HG02852 (cell line): ENCODE measurements at regions not wholly inside any gene's neighbourhood (a gene's known extent, or its start where the extent isn't known, plus 50 kb on each side); places are given as distances from the start of the nearest gene placed in this dataset.
"Not testable (repeated sequence)": the region's sequence is repeated elsewhere in the genome, so short reads cannot be mapped to it uniquely, and the experiment has no call there.

Source experiments
- ATAC-seq: cut with Tn5 transposase; IDR thresholded peaks from one replicate; pipeline ENCODE4 v1.9.1; 2021; ENCODE audit warnings: mild to moderate bottlenecking, moderate library complexity; ENCODE audit not compliant: unreplicated experiment

DNA sequence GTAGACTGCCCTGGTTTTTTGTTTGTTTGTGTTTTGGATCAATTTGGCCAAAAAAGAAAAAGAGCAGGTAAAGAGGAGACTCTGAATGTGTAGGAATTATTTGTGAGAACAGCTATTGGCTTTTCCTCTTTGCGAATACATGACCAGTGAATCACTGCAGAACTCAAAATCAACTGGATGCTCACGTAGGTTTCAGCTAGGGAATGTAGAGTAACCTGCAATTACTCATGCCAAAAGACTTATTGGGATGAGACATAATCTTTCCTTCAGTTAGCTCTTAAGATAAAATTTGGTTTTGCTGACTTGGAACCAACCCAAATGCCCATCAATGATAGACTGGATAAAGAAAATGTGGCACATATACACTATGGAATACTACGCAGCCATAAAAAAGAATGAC lies 348.0 kb downstream of the NPR3 start:
- no peak for ATAC-seq

DNA sequence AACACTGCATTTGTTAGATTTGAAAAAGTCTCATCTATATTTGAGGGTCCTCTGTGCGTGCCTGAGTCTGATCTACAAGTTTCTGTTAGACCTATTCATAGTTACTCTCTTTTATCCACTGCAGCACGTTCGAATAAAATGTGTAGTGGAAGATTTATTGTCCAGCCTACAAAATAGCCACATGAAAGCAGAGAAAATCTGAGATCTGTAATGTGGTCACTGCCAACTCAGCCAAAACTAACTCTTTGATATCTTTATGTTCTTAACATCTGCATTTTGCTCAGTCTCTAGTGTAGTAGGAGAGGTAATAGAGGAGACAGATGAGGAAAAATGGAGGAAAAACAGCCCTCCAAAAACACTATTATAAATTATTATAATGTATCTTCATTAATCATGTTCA lies 354.0 kb downstream of the NPR3 start:
- no peak for ATAC-seq

DNA sequence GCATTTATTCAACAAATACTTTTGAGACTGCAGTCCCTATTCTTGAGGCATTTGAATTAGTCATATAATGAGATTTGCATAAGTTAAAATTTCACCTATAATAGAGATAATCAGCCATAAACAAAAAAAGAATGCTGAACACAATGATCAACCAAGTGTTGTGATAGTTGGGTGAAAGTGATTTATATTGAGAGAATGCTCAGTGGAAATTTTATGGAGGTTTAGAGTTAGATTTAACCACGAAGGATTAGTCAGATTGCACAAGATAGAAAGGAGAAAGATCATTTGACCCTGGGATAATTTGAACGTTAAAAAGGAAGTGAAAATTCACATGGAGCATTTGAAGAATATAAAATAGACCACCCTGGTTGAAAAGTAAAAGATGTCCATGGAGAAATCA lies 356.2 kb downstream of the NPR3 start:
- no peak for ATAC-seq

- no peak for ATAC-seq
Measured at GRCh38 chr5:33068786-33069185, 357.7 kb downstream of the NPR3 start.

- ATAC-seq, result no peak
Measured at GRCh38 chr5:33072296-33072695, 361.2 kb downstream of the NPR3 start.

DNA sequence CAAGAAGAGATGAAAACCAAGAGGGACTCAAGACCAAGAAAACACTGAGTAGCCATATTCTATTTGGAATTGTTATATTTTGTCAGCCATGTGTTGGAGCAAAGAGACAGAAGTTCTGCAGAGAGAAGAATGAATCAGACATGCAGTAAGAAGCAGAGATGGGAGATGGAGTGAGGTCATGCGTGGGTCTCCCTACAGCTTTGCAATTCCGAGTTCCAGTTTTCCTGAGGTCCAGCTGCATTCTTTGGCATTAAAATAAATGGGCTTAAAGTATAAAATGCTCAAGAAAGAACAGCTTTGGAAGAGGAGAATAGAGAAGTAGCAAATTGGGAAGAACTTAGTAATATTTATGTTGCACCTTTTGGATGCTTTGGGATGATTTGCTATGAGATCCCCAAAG lies 361.6 kb downstream of the NPR3 start:
- no peak for ATAC-seq

DNA sequence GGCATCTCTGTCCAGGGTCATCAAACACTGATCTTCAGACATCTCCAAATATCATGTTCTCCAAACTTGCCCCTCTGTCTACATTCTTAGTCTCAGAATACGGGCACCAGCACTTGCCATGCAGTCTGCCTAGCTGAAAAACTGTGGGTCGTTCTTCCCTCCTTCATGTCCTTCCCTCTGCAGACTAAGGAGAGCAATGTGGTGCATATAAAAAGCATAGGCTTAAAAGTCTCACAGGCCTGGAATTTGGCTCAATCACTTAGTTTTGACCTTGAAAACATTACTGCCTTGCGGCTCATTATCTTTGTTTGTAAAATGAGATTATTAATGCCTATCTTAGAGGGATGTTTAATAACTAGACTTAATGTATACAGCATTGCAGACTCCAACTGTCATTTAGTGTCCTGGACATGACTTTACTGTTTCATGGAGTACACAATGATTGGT lies 362.8 kb downstream of the NPR3 start:
- ATAC-seq, result no peak

DNA sequence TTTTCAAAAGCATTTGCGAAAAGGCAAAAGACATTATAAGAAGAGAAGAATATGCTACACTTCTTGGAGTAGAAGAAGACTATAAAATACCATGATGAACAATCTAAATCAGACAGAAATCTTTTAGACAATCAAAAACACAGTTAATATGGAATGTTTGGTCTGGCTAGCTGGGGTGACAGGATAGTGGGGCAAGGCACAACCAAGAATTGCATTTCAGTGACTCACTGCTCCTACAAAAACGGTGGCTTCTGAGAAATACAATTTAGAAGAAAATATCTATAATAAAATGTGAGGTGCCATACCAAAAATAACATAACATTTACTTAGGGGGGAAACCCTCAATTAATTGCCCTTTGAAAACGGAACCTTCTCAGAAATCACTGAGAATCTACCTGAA lies 363.4 kb downstream of the NPR3 start:
- no peak for ATAC-seq

GRCh38 chr5:33075731-33076130 lies 364.6 kb downstream of the NPR3 start:
- ATAC-seq, result no peak

- no peak for ATAC-seq
Measured at GRCh38 chr5:33079548-33079947, 361.2 kb upstream of the TARS1 start.

GRCh38 chr5:33080287-33080686 lies 360.5 kb upstream of the TARS1 start:
- no peak for ATAC-seq

DNA sequence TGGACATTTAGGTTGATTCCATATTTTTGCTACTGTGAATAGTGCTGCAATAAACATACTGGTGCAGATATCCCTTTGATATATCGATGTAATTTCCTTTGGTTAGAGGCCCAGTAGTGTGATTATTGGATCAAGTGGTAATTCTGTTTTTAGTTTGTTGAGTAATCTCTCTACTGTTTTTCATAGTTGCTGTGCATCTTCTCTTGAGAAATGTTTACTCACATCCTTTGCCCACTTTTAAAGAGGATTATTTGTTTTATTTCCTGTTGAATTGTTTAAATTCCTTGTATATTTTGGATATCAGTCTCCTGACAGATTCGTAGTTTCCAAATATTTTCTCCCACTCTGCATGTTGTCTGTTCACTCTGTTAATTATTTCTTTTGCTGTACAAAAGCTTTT lies 352.6 kb upstream of the TARS1 start:
- ATAC-seq, result no peak

GRCh38 chr5:33091571-33092363 lies 349.0 kb upstream of the TARS1 start:
- ATAC-seq, result no peak

DNA sequence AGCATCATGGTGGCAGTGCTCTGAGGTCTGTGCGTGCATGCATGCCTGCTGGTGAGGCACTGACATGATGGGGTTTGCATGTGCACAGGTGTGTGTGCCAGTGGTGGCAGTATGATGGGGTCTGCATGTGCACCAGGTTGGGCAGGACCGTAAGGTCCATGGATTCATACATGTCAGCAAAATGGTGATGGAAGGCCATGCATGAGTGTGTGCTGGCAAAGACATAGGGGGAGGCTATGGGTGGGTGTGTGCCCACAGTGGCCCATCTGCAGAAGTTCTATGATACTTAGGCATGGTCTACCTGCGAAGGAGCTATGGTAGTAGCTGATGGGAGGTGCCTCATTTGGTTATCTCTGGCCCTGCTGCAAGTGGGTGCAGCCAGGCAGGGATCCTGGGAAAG lies 348.0 kb upstream of the TARS1 start:
- no peak for ATAC-seq

- no peak for ATAC-seq
Measured at GRCh38 chr5:33102551-33102950, 338.2 kb upstream of the TARS1 start.

DNA sequence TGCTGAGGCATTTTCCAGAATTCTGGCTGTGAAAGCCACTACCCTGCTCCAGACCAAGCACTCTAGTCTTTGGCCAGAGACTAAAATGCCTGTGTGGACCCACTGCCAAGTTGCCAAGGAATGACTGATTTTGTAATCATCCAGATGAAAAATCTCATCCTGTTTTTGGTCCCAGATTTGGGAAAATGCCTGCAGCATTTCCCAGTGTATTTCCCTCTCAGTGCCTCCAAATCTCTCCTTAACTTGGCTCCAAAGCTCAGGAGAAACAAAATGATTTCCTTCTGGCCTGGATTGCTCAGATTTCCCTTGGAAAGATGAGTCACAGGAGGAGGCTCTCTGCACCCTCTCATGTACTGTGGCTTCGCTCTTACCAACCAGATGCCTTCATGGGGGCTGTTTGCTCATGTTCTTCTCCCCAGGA lies 335.2 kb upstream of the TARS1 start:
- ATAC-seq, result no peak

- ATAC-seq, result not testable (repeated sequence)
Measured at GRCh38 chr5:33110496-33110895, 330.3 kb upstream of the TARS1 start.

GRCh38 chr5:33114361-33114760 lies 326.4 kb upstream of the TARS1 start:
- no peak for ATAC-seq

DNA sequence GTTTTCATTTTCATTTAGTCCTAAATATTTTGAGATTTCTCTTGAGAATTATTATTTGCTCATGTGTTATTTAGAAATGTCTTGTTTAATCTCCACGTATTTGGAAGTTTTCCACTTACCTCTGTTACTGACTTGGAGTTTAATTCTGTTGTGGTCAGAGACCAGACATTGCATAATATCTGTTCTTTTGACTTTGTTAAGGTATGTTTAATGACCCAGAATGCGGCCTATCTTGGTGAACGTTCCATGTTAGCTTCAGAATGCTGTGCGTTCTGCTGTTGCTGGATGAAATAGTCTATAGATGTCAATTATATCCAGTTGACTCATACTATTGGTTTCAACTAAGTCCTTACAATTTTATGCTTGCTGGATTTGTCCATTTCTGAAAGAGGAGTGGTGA lies 325.3 kb upstream of the TARS1 start:
- ATAC-seq, result no peak

DNA sequence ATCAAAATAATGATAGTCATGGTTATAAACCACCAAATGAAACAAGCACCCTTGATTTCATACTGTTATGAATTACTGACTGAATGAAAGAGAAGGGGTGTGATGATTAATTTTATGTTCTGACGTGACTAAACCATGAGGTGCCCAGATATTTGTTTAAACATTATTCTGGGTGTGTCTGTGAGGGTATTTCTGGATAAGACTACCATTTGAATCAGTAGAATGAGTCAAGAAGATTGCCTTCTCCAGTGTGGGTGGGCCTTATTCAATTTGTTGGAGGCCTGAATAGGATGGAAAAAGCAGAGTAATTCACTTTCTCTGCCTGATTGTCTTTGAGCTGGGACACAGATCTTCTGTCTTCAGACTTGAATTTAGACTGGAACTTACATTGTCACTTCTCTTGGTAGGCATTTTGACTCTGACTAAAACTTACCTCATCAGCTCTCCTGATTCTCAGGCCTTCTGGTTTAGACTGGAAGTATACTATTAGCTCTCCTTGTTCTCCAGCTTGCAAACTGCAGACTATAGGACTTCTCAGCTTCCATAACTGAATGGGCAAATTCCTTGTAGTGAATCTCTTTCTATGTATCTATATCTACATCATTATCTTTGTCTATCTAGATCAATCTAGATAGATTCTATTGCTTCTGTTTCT lies 321.9 kb upstream of the TARS1 start:
- ATAC-seq, result no peak

DNA sequence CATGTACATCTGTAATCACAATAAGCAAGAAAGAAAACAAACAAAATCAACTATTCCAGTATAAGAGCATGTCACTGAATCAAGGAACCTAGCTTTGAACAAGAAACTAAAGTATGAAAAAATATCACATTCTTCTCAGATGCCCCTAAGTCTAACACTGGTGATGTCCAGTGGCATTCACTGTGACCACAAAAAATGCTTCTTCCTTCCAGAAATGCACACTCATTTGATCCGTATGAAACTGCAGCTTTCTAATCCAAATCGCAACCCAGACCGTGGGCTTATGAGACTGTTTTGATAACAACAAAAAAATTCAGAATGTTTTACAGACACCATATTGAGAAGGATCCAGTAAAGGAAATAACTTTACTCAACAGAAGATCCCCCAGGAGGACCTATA lies 320.1 kb upstream of the TARS1 start:
- no peak for ATAC-seq

- no peak for ATAC-seq
Measured at GRCh38 chr5:33129309-33129708, 311.5 kb upstream of the TARS1 start.

DNA sequence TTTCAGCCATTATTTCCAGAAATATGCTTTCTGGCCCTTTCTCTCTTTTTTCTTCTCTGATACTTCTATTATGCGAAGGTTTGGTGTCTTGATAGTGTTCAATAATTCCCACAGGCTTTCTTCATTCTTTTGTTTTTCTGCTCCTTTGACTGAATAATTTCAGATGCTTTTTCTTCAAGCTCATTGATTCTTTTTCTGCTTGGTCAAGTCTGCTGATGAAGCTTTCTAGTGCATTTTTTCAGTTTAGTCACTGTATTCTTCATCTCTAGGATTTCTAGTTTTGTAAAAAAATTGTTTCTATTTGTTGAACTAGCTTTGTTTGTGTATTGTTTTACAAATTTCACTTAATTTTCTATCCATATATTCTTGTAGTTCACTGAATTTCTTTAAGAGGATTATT lies 304.0 kb upstream of the TARS1 start:
- no peak for ATAC-seq
